Prostate gland (tissue), 2 donors: ENCODE measurements at regions not wholly inside any gene's neighbourhood (a gene's known extent, or its start where the extent isn't known, plus 50 kb on each side); places are given as distances from the start of the nearest gene placed in this dataset.
"Not testable (repeated sequence)": the region's sequence is repeated elsewhere in the genome, so short reads cannot be mapped to it uniquely, and the experiment has no call there.

Experiments
- POLR2A ChIP-seq: fragments of 450-650 bp; IDR thresholded peaks from one replicate; pipeline ENCODE4 v1.6.1; 2016; ENCODE audit warnings: antibody characterized with exemption, mild to moderate bottlenecking
- TF ChIP-seq, protein P1 (sequence below), 4 experiments: fragments of 200-600 bp in 2 of 4; fragments of 450-650 bp in 2 of 4; sonication (generic) in 2 of 4; IDR thresholded peaks; 1 replicate in 3 of 4; 2 replicates in 1 of 4; pipeline ENCODE4 v1.5.1; 2016 to 2019; ENCODE audit warnings: antibody characterized with exemption in 4 of 4, mild to moderate bottlenecking in 2 of 4, moderate library complexity in 2 of 4

DNA sequence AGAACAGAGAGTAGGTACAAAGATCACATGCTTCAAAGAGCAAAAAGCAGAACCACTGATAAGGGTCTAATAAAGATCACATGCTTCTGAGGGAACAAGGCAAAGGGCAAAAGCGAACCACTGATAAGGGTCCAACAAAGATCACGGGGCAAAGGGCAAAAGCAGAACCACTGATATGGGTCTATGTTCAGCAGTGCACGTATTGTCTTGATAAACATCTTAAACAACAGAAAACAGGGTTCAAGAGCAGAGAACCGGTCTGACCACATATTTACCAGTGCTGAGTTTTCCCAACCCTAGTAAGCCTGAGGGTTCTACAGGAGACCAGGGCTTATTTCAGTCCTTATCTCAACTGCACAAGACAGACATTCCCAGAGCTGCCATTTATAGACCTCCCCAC is 362.7 kb upstream of the ATXN7L3B start:
- not testable (repeated sequence) for TF ChIP-seq POLR2A
- TF ChIP-seq, protein P1, sequence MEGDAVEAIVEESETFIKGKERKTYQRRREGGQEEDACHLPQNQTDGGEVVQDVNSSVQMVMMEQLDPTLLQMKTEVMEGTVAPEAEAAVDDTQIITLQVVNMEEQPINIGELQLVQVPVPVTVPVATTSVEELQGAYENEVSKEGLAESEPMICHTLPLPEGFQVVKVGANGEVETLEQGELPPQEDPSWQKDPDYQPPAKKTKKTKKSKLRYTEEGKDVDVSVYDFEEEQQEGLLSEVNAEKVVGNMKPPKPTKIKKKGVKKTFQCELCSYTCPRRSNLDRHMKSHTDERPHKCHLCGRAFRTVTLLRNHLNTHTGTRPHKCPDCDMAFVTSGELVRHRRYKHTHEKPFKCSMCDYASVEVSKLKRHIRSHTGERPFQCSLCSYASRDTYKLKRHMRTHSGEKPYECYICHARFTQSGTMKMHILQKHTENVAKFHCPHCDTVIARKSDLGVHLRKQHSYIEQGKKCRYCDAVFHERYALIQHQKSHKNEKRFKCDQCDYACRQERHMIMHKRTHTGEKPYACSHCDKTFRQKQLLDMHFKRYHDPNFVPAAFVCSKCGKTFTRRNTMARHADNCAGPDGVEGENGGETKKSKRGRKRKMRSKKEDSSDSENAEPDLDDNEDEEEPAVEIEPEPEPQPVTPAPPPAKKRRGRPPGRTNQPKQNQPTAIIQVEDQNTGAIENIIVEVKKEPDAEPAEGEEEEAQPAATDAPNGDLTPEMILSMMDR (IDR thresholded peaks at IDR 0.05) = not testable (repeated sequence)
